HG03432 (cell line): ENCODE measurements at regions not wholly inside any gene's neighbourhood (a gene's known extent, or its start where the extent isn't known, plus 50 kb on each side); places are given as distances from the start of the nearest gene placed in this dataset.

ENCODE experiments used
- ATAC-seq: cut with Tn5 transposase; IDR thresholded peaks from one replicate; pipeline ENCODE4 v1.9.1; 2021; ENCODE audit warnings: mild to moderate bottlenecking, moderate library complexity; ENCODE audit not compliant: unreplicated experiment

GRCh38 chr11:45366619-45367190, 80.6 kb upstream of the SYT13 start:
- ATAC-seq = no peak

GRCh38 chr11:45365961-45366618, 79.9 kb upstream of the SYT13 start:
- no peak for ATAC-seq

DNA sequence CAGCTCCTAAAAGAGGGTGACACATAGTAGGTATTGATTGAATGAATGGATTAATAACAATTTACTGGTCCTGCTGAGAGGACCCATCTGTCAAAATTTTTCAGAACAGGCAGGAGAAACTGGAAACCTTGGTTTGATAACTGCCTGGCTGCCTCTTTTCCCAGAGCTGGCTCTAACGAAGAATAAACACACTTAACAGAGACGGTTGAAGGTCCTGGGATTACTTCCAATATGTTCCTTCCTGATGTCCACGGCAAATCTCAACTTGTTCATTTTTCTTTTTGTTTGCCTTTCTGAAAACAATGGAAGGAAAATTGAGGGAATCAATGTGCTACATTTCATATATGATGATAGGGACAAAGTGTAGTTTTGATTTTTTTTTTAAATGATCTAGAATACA, 76.5 kb upstream of the SYT13 start:
- no peak for ATAC-seq

DNA sequence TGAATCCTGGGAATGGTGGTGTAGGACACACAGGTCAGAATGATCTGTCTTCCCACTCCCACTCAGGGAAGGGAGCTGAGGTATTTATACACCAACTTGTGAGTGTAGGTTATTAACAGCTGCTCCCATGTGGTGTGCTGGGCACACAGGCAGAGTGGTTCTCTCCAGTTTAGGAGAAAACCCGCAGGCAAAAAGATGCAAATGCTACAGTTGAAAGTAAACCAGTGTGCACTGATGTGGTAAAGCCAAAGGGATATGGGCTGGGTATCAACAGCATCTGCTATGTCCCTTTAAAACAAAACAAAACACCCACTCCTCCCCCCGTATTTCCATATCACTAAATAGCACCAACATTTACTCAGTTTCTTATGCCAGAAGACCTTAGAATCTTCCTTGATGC, 75.4 kb upstream of the SYT13 start:
- ATAC-seq = no peak

DNA sequence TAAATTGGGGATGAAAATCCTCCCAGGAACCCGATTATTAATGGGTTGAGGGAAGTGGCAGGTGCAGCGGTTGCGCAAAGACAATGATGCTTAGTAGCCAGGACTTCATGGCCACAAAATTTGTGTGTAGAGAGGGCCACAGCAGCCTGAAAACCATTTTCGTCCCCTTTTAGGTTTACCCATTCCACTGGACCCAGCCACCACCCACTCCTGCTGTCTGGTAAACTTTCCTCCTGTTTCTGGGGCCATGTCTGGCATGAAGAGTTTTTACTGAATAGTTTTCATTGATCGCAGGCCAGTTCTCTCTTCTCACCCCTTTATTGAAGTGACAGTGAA, 69.5 kb upstream of the SYT13 start:
- no peak for ATAC-seq

- ATAC-seq = peak; percentile 80
Observed at GRCh38 chr11:45354976-45355705, 69.0 kb upstream of the SYT13 start.

GRCh38 chr11:45348729-45349128, 62.6 kb upstream of the SYT13 start:
- ATAC-seq = no peak

DNA sequence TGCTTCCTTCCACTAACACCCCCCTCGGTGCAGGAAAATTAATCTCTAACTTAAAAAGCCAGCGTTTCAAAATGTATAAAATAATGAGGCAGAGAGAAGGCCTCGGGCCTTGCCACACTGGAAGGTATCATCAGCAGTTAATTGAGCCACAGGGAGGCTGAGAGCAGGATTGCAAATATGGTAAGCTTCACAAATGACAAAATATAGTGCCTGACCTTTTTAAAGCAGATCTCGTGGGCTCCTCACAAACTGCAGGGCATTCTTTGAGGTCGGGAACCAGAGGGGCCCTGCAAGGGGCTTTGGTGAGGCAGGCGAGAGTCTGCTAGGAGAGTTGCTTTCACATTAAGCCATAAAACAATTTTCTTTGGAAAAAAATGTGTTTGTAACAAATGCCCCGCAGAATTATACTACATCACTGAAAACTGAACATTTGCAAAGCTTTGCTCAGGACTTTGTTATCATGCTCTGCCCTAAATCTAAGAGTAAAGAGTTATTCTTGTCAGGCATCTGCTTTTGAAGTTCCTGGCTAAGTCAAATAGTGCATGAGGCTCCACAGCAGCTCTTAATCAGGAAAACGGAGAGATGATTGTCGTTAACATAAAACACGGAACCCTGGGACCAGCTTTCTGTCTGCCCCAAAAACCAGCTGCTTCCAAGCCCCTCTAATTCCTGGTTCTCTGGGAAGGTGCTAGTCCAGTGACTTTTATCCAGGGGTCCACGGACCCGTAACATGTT, 61.4 kb upstream of the SYT13 start:
- ATAC-seq = no peak

DNA sequence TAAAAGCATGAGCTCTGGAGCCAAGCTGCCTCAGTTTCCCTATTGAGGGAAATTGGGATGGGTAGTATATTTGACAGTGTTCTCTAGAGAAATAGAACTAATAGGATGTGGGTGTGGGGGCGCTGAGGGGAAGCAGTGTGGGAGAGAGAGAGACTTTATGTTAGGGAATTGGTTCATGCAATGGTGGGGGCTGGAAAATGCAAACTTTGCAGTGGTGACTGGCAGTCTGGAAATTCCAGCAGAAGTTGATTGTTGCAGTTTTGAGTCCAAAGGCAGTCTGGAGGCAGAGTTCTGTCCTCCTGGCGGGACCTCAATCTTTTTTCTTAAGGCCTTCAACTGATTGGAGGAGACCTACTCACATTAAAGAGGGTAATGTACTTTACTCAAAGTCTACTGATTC, 59.4 kb upstream of the SYT13 start:
- no peak for ATAC-seq

GRCh38 chr11:45344028-45344427, 57.9 kb upstream of the SYT13 start:
- ATAC-seq = no peak

DNA sequence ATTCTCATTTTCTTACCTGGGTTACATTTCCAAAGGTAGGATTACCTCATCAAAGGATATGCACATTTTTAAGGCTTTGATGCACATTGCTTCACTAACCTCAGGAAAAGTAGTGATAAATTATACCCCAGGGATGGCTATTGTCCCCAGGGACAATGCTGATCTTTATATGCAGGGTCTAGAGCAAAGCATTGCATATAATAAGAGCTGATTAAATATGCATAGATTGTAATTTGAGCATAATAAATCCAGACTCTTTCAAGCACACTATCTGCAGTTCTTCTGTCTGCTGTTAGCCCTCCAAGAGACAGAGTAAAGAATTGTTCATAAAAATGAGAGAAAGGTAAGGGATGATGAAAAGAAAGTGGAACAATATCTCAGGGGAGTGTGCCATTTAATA, 57.3 kb upstream of the SYT13 start:
- no peak for ATAC-seq

DNA sequence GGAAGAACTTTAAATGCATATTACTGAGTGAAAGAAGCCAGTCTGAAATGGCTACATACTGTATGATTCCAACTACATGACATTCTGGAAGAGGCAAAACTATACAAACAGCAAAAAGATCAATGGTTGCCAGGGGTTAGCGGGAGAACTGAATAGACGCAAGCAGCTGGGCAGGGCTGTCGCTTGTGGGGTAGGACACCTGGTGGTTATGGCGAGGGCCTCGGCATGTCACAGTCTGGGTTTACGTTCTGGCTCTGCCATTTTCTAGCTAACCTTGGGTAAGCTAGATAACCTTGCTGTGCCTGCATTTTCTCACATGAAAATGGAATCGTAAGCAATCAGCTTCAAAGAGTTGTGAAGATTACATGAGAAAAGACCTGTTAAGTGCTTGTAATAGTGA, 55.2 kb upstream of the SYT13 start:
- ATAC-seq = no peak

DNA sequence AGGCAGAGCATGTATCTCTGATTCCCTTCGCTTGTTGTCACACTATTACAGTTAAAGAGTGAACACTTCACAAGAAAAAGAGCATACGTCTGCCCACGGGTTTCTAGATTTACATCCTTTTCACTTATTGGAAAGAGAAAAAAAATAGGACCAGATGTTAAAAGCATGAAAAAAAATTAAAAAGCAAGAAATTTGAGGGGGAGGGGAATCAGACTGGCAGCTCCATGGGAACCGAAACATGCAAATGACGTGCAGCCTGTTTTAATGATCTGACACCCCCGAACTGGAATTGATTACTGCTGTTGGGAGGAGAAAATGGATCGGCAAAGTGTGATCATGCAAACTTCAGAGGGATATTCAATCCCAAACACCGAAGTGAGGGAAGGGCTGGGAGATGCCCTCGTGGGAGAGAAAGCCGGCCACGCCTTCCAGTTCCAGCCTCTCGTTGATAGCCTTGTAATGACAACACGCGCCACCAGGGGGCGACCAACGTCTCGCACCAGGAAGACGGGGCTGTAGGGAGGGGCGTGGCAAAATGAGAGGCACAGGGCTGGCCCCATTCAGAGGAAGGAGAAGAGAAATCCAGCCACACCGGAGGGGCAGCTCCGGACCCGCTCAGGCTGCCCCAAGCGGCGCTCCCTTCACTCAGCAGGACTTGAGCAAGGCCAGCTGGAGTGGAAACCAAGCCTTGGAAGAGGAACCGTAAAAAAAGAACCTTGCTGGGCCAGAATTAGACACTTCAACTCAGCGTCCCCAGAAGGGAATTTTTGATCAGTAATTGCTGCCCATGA, 53.8 kb upstream of the SYT13 start:
- ATAC-seq = peak; percentile 93

DNA sequence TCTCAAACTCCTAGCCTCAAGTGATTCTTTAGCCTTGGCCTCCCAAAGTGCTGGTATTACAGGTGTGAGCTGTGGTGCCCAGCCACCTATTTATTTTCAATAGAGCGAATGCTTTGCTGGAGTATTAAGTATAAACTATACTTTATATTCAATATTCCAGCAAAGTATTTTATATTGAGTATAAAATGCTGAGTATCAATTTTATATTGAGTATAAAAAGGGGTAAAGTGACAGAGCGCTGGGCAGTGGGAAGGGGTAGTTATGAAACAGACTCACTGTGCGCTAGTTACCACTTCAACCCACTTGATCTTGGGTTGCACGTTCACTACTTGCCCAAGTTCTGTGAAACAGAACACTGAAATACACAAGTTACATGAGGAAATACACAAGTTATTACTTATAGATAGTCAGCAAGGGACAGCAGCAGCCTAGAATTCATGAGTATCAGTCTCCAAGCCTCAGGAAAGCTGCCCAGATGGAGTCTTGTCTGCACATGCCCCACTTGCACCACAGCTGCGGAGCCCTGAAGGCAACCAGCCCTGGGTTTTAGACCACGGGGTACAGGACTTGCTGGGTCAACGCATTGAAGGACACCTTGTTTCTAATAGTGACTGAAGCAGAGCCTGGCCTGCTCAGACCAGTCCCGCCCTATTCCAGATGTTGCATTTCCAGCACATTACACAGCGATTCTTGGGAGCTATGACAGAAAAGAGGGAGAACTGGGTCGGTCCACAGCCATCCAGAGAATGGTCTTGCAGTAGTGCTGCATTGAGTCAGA, 51.6 kb upstream of the SYT13 start:
- no peak for ATAC-seq

DNA sequence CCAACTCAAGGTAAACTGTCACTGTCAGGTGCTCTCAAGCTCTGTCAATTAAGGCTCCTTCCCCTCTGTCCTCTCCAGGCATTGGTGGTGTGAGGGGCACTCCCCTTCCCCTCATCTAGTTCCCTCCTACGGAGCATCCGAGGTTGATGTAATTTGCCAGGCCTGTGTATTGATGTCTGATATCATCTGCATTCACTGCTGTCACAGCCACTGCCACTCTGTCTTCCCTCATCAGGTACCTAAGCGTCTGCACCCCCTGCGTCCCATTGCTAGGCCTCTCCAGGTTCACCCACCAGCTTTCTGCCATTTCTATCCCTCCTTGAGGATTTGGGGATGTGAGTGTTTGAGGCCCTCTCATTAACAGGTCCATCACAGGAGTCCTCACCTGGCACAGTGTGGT, 50.0 kb upstream of the SYT13 start:
- ATAC-seq = no peak
